ENCODE measurements at regions not wholly inside any gene's neighbourhood (a gene's known extent, or its start where the extent isn't known, plus 50 kb on each side); places are given as distances from the start of the nearest gene placed in this dataset.
"Not testable (repeated sequence)": the region's sequence is repeated elsewhere in the genome, so short reads cannot be mapped to it uniquely, and the experiment has no call there.

GRCh38 chr21:31583937-31584336 is 75.6 kb upstream of the SOD1 start:
- TF ChIP-seq CTCF, POLR2A (IDR thresholded peaks at IDR 0.05): not testable (repeated sequence)
